Endothelial cell (in vitro differentiated cells): ENCODE measurements at regions not wholly inside any gene's neighbourhood (a gene's known extent, or its start where the extent isn't known, plus 50 kb on each side); places are given as distances from the start of the nearest gene placed in this dataset.

Experiments used
- DNase-seq: peaks from one replicate; pipeline ENCODE4 v3.0.0; 2021; ENCODE audit warnings: low spot score
- H3K27ac Mint-ChIP-seq: one replicate; pipeline ENCODE4 v1.8.0; 2021; ENCODE audit warnings: mixed read lengths, inconsistent platforms; ENCODE audit not compliant: unreplicated experiment
- H3K27me3 Mint-ChIP-seq: one replicate; pipeline ENCODE4 v1.8.0; 2021; ENCODE audit warnings: mild to moderate bottlenecking, moderate library complexity, mixed read lengths, inconsistent platforms; ENCODE audit not compliant: unreplicated experiment
- H3K36me3 Mint-ChIP-seq: one replicate; pipeline ENCODE4 v1.8.0; 2021; ENCODE audit warnings: mild to moderate bottlenecking, low read depth, mixed read lengths, inconsistent platforms; ENCODE audit not compliant: unreplicated experiment
- H3K4me1 Mint-ChIP-seq: one replicate; pipeline ENCODE4 v1.8.0; 2021; ENCODE audit warnings: mild to moderate bottlenecking, mixed read lengths, inconsistent platforms; ENCODE audit not compliant: unreplicated experiment
- H3K4me3 Mint-ChIP-seq: one replicate; pipeline ENCODE4 v1.8.0; 2021; ENCODE audit warnings: mild to moderate bottlenecking, mixed read lengths, inconsistent platforms; ENCODE audit not compliant: unreplicated experiment
- H3K9me3 Mint-ChIP-seq: one replicate; pipeline ENCODE4 v1.8.0; 2021; ENCODE audit warnings: mixed read lengths, inconsistent platforms; ENCODE audit not compliant: unreplicated experiment
- CTCF ChIP-seq: fragments of 200-600 bp; sonication (generic); IDR thresholded peaks from one replicate; pipeline ENCODE4 v1.5.0; 2021; ENCODE audit warnings: antibody characterized with exemption; ENCODE audit not compliant: unreplicated experiment

DNA sequence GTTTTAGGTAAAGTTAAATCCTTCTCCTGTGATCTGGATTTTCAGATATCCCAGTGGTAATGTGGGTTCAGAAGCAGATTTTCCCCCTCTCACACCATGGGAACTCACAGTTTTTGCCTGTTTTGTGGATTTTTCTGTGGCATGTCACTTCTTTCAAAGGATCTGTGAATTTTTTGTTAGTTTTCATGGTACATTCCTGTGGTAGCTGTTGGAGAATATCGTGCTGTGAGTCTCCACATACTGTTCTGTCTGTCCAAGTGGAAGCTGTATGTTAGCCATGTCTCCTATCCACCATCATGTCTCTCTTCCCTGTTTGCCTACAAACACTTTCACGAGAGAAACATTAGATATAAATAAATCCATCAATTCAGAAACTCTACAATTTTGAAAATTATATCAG is 378.7 kb upstream of the ADGRB3 start:
- H3K27me3 Mint-ChIP-seq = peaks cover 1% of the 10 kb centered on the region
- no peak for TF ChIP-seq CTCF
- no peak overlapping the region for H3K4me3 Mint-ChIP-seq
- H3K4me1 Mint-ChIP-seq = no peaks in the 10 kb centered on the region
- H3K36me3 Mint-ChIP-seq = no peaks in the 10 kb centered on the region
- no peak for DNase-seq
- H3K27ac Mint-ChIP-seq = no peak overlapping the region
- peaks cover 11% of the 10 kb centered on the region for H3K9me3 Mint-ChIP-seq

- no peaks in the 10 kb centered on the region for H3K36me3 Mint-ChIP-seq
Measured at GRCh38 chr6:68252632-68253031, 382.4 kb upstream of the ADGRB3 start.

DNA sequence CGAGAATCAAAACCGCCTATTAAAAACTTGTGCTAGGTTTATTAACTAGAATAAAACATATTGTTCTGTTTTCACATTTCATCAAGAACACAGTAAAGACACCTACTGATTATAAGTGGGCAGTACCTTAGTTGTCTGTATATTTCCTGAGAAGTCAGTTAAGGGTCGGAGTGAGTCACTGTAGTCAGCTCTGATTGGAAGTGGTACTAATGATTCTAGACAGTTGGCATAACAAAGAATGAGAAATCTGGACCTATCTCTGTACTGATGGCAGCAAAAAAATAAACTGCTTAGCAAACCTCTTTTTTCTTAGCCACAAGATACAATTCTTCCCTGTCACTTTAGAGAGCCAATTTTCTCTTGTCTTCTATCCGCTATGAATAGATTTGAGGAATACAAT is 387.3 kb upstream of the ADGRB3 start:
- H3K27ac Mint-ChIP-seq = no peak overlapping the region
- no peak for TF ChIP-seq CTCF
- no peaks in the 10 kb centered on the region for H3K36me3 Mint-ChIP-seq
- no peak overlapping the region for H3K4me3 Mint-ChIP-seq
- H3K27me3 Mint-ChIP-seq = no peaks in the 10 kb centered on the region
- DNase-seq = no peak
- H3K4me1 Mint-ChIP-seq = no peaks in the 10 kb centered on the region
- no peaks in the 10 kb centered on the region for H3K9me3 Mint-ChIP-seq

More at GRCh38 chr6:68252632-68253031, 382.4 kb upstream of the ADGRB3 start:
- Mint-ChIP-seq H3K27ac (no peak overlapping the region), H3K4me1 (no peaks in the 10 kb centered on the region), H3K27me3 (peaks cover 1% of the 10 kb centered on the region), H3K4me3 (no peak overlapping the region), H3K9me3 (no peaks in the 10 kb centered on the region)
- no peak for TF ChIP-seq CTCF
- no peak for DNase-seq

- no peak for TF ChIP-seq CTCF
- Mint-ChIP-seq H3K4me3 (no peak overlapping the region), H3K9me3 (no peaks in the 10 kb centered on the region), H3K27me3 (peaks cover 2% of the 10 kb centered on the region), H3K27ac (no peak overlapping the region), H3K4me1 (no peaks in the 10 kb centered on the region), H3K36me3 (no peaks in the 10 kb centered on the region)
- DNase-seq = no peak
Measured at GRCh38 chr6:68240726-68241125, 394.4 kb upstream of the ADGRB3 start.

DNA sequence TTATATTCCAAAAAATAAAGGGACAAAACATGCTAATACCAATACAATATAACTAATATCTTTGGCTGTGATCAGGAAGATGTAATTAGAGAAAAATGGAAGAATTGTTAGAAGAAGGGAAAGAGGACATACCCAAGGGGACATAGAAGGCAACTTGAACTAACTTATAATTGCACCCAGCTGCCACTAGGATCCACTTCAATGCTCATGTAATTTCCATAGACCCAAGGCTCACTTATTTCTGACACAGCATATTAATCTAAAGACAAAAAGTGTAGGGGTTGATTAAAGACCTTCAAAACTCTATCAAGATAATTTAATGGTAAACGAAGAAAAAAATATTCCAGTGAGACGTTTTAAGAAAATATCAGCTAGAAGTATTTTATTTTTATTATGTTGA is 396.0 kb upstream of the ADGRB3 start:
- no peak for TF ChIP-seq CTCF
- DNase-seq = no peak
- H3K36me3 Mint-ChIP-seq = no peaks in the 10 kb centered on the region
- no peaks in the 10 kb centered on the region for H3K4me1 Mint-ChIP-seq
- H3K27me3 Mint-ChIP-seq = peaks cover 2% of the 10 kb centered on the region
- no peak overlapping the region for H3K4me3 Mint-ChIP-seq
- no peaks in the 10 kb centered on the region for H3K9me3 Mint-ChIP-seq
- no peak overlapping the region for H3K27ac Mint-ChIP-seq
